ENCODE measurements at regions not wholly inside any gene's neighbourhood (a gene's known extent, or its start where the extent isn't known, plus 50 kb on each side); places are given as distances from the start of the nearest gene placed in this dataset.

DNA sequence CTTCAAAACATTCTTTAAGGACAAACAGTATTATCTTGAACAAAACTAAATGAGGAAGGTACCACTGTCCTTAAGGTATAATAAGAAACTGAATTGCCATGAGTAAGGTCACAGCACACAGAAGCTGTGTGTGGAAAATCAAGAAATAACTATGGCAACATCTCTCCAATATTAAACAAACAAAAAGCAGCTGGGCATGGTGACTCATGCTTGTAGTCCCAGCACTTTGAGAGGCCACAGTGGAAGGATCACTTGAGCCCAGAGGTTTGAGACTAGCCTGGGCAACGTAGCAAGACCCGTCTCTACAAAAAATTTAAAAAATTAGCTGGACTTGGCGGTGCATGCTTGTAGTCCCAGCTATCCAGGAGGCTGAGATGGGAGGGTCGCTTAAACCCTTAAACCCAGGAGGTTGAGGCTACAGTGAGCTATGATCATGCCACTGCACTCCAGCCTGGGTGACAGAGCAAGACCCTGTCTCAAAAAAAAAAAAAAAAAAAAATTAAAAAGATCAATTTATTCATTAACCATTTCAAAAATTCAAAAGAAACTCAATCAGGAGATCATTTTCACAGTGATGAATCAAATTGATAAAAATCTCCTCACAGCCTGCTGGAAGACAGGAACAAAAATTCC is 195.4 kb downstream of the SKIDA1 start:
- TF ChIP-seq, protein P1, sequence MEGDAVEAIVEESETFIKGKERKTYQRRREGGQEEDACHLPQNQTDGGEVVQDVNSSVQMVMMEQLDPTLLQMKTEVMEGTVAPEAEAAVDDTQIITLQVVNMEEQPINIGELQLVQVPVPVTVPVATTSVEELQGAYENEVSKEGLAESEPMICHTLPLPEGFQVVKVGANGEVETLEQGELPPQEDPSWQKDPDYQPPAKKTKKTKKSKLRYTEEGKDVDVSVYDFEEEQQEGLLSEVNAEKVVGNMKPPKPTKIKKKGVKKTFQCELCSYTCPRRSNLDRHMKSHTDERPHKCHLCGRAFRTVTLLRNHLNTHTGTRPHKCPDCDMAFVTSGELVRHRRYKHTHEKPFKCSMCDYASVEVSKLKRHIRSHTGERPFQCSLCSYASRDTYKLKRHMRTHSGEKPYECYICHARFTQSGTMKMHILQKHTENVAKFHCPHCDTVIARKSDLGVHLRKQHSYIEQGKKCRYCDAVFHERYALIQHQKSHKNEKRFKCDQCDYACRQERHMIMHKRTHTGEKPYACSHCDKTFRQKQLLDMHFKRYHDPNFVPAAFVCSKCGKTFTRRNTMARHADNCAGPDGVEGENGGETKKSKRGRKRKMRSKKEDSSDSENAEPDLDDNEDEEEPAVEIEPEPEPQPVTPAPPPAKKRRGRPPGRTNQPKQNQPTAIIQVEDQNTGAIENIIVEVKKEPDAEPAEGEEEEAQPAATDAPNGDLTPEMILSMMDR (IDR thresholded peaks at IDR 0.05), result no peak
- no peak for TF ChIP-seq POLR2A (IDR thresholded peaks at IDR 0.05)
